HG03045 (cell line): ENCODE measurements at regions not wholly inside any gene's neighbourhood (a gene's known extent, or its start where the extent isn't known, plus 50 kb on each side); places are given as distances from the start of the nearest gene placed in this dataset.
A peak's percentile ranks its signal among the peaks of the same experiment; 100 is the strongest.
"Not testable (repeated sequence)": the region's sequence is repeated elsewhere in the genome, so short reads cannot be mapped to it uniquely, and the experiment has no call there.

Experiments used
- ATAC-seq: cut with Tn5 transposase; IDR thresholded peaks from one replicate; pipeline ENCODE4 v1.9.1; 2021; ENCODE audit warnings: mild to moderate bottlenecking, moderate library complexity; ENCODE audit not compliant: unreplicated experiment

GRCh38 chr6:105853979-105854378 lies 232.2 kb upstream of the PRDM1 start:
- not testable (repeated sequence) for ATAC-seq

- ATAC-seq: no peak
Observed at GRCh38 chr6:105851606-105852005, 234.5 kb upstream of the PRDM1 start.

GRCh38 chr6:105851113-105851580 lies 235.0 kb upstream of the PRDM1 start:
- no peak for ATAC-seq

- no peak for ATAC-seq
Observed at GRCh38 chr6:105850261-105851112, 235.6 kb upstream of the PRDM1 start.

- no peak for ATAC-seq
Observed at GRCh38 chr6:105849746-105850145, 236.4 kb upstream of the PRDM1 start.

GRCh38 chr6:105847433-105847832 lies 238.7 kb upstream of the PRDM1 start:
- ATAC-seq: no peak

GRCh38 chr6:105844275-105844883 lies 241.8 kb upstream of the PRDM1 start:
- no peak for ATAC-seq

GRCh38 chr6:105839266-105839665 lies 246.9 kb upstream of the PRDM1 start:
- no peak for ATAC-seq

- ATAC-seq: no peak
Observed at GRCh38 chr6:105838171-105838570, 248.0 kb upstream of the PRDM1 start.

GRCh38 chr6:105836889-105837288 lies 249.2 kb upstream of the PRDM1 start:
- no peak for ATAC-seq

- no peak for ATAC-seq
Observed at GRCh38 chr6:105836379-105836778, 249.8 kb upstream of the PRDM1 start.

- ATAC-seq: no peak
Observed at GRCh38 chr6:105835373-105835772, 250.8 kb upstream of the PRDM1 start.

- ATAC-seq: no peak
Observed at GRCh38 chr6:105833959-105834947, 251.9 kb upstream of the PRDM1 start.

- ATAC-seq: no peak
Observed at GRCh38 chr6:105832313-105832761, 253.8 kb upstream of the PRDM1 start.

- ATAC-seq: no peak
Observed at GRCh38 chr6:105831311-105832097, 254.6 kb upstream of the PRDM1 start.

GRCh38 chr6:105825210-105825609 lies 260.9 kb upstream of the PRDM1 start:
- no peak for ATAC-seq

GRCh38 chr6:105824732-105825131 lies 261.4 kb upstream of the PRDM1 start:
- ATAC-seq: peak; percentile 81

- no peak for ATAC-seq
Observed at GRCh38 chr6:105821777-105822176, 264.4 kb upstream of the PRDM1 start.

- no peak for ATAC-seq
Observed at GRCh38 chr6:105821027-105821426, 265.1 kb upstream of the PRDM1 start.

GRCh38 chr6:105819745-105820144 lies 266.4 kb upstream of the PRDM1 start:
- ATAC-seq: no peak
